ENCODE measurements at regions not wholly inside any gene's neighbourhood (a gene's known extent, or its start where the extent isn't known, plus 50 kb on each side); places are given as distances from the start of the nearest gene placed in this dataset.

DNA sequence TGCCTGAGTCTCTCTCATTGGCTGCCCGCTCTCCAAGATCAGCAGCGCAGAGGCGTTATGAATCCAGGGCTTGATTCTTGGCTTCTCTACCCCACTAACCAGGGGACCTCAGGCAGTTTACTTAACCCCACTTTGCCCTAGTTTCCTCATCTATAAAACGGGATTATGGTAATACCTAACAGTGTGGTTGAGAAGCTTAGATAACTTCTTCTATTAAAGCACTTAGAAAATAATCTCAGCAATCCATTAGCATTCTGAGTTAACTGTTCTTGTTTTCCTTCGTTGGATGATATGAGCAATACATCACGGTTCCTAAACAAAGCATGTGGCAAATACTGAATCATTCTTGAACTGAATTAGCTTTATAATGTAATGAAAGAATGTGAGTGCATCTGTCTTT, 116.3 kb upstream of the FKBP1C start:
- CTCF ChIA-PET: no interaction called here
- peaks cover 11% of the 10 kb centered on the region for H3K9me3 ChIP-seq (ENCODE audit: control insufficient read depth, insufficient read depth, low read length)
- DNase-seq (ENCODE audit: low read depth, low spot score): no peak
- H3K27me3 ChIP-seq (ENCODE audit: control insufficient read depth, insufficient read depth, low read length): no peaks in the 10 kb centered on the region
- H3K27ac ChIP-seq (ENCODE audit: low read depth, low read length): no peak overlapping the region
- no peak for TF ChIP-seq CTCF (IDR thresholded peaks at IDR 0.05; ENCODE audit: low read depth, low read length)
- POLR2A ChIA-PET: no interaction called here
- H3K4me3 ChIP-seq (ENCODE audit: low read depth, low read length): no peak overlapping the region

- H3K27ac ChIP-seq (ENCODE audit: low read depth, low read length): no peak overlapping the region
- TF ChIP-seq CTCF (IDR thresholded peaks at IDR 0.05; ENCODE audit: low read depth, low read length): no peak
- CTCF ChIA-PET: no interaction called here
- peaks cover 11% of the 10 kb centered on the region for H3K9me3 ChIP-seq (ENCODE audit: control insufficient read depth, insufficient read depth, low read length)
- POLR2A ChIA-PET: no interaction called here
- DNase-seq (ENCODE audit: low read depth, low spot score): no peak
- no peaks in the 10 kb centered on the region for H3K27me3 ChIP-seq (ENCODE audit: control insufficient read depth, insufficient read depth, low read length)
- no peak overlapping the region for H3K4me3 ChIP-seq (ENCODE audit: low read depth, low read length)
Measured at GRCh38 chr6:63097222-63097621, 114.0 kb upstream of the FKBP1C start.

DNA sequence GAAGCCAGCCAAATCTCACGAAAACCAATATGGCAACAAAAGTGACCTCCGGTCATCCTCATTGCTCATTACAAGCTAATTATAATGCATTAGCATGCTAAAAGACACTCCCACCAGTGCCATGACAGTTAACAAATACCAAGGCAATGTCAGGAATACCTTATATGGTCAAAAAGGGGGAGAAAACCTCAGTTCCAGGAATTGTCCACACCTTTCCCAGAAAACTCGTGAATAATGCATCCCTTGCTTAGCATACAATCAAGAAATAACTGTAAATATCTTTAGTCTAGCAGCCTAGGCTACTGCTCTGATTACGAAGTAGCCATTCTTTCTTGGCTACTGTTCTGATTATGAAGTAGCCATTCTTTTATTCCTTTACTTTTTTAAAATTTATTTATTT, 112.5 kb upstream of the FKBP1C start:
- H3K27me3 ChIP-seq (ENCODE audit: control insufficient read depth, insufficient read depth, low read length): no peaks in the 10 kb centered on the region
- TF ChIP-seq CTCF (IDR thresholded peaks at IDR 0.05; ENCODE audit: low read depth, low read length): no peak
- H3K4me3 ChIP-seq (ENCODE audit: low read depth, low read length): no peak overlapping the region
- ChIA-PET POLR2A (no interaction called here), CTCF (no interaction called here)
- H3K9me3 ChIP-seq (ENCODE audit: control insufficient read depth, insufficient read depth, low read length): peaks cover 11% of the 10 kb centered on the region
- no peak for DNase-seq (ENCODE audit: low read depth, low spot score)
- no peak overlapping the region for H3K27ac ChIP-seq (ENCODE audit: low read depth, low read length)

DNA sequence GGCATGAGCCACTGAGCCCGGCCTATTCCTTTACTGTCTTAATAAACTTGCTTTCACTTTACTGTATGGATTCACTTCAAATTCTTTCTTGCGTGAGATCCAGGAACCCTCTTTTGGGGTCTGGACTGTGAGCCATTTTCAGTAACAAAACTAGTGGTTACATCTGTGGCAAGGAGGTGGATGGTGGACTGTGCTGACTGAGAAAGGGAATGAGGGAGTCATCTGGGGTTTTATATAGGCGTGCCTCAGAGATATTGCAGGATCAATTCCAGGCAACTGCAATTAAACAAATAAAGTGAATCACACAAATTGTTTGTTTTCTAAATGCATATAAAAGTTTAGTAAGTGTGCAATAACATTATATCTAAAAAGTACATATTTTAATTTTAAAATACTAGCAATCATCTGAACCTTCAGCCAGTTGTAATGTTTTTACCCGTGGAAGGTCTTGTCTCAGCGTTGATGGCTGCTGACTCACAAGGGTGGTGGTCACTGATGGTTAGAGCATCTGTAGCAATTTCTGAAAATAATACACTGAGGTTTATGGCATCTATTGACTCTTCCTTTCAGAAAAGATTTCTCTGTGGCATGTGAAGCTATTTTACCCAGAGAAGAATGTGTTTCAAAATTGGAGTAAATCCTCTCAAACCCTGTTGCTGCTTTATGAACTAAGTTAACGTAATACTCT, 111.4 kb upstream of the FKBP1C start:
- POLR2A ChIA-PET: no interaction called here
- no peaks in the 10 kb centered on the region for H3K27me3 ChIP-seq (ENCODE audit: control insufficient read depth, insufficient read depth, low read length)
- CTCF ChIA-PET: no interaction called here
- H3K27ac ChIP-seq (ENCODE audit: low read depth, low read length): no peak overlapping the region
- H3K4me3 ChIP-seq (ENCODE audit: low read depth, low read length): no peak overlapping the region
- no peak for TF ChIP-seq CTCF (IDR thresholded peaks at IDR 0.05; ENCODE audit: low read depth, low read length)
- H3K9me3 ChIP-seq (ENCODE audit: control insufficient read depth, insufficient read depth, low read length): peaks cover 11% of the 10 kb centered on the region
- DNase-seq (ENCODE audit: low read depth, low spot score): no peak

DNA sequence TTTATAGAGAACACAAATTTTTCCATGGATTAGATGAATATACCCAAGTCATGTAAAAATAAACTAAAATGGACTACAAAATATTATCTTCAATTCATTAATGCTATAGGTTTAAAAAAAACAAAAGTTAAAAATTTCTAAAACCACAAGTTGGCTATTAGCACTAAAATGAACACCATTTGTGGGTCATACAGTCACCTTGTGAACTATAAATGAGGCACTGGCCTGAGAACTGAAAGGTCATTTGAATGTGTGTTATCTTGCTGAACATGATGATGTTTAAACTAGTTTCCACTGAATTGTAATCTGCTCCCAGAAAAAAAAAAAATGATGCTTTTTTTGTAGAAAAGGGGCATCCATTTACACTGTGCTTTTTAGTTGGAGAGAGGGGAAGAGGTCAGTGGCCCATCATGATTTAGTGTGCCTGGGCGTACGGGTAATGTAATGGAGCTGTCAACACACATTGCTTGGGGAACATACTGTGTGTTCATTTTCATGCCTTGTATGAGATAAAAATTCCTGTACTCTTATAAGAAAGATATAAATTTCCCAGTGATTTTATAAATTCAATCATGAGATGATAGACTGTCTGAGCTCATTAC, 96.6 kb upstream of the FKBP1C start:
- CTCF ChIA-PET: no interaction called here
- Histone ChIP-seq H3K27me3 (ENCODE audit: control insufficient read depth, insufficient read depth, low read length) (no peaks in the 10 kb centered on the region), H3K4me3 (ENCODE audit: low read depth, low read length) (no peak overlapping the region), H3K27ac (ENCODE audit: low read depth, low read length) (no peak overlapping the region), H3K9me3 (ENCODE audit: control insufficient read depth, insufficient read depth, low read length) (peaks cover 8% of the 10 kb centered on the region)
- DNase-seq (ENCODE audit: low read depth, low spot score): no peak
- POLR2A ChIA-PET: no interaction called here
- TF ChIP-seq CTCF (IDR thresholded peaks at IDR 0.05; ENCODE audit: low read depth, low read length): no peak

All from AG04450 (cell line).